K562 (cell line): ENCODE measurements at regions not wholly inside any gene's neighbourhood (a gene's known extent, or its start where the extent isn't known, plus 50 kb on each side); places are given as distances from the start of the nearest gene placed in this dataset.

ENCODE experiments used
- ATAC-seq: fragments of 200-7000 bp; cut with Tn5 transposase; 3 replicates; pipeline ENCODE4 v1.9.1; 2020; ENCODE audit warnings: moderate library complexity
- BruUV-seq: library from RNA; stranded (reverse); fragments of 400-500 nt; replicated peaks from 2 replicates; lab custom pipeline; 2021; lab: Mats Ljungman, UMichigan
- CTCF ChIA-PET: fragments of 300-600 bp; formaldehyde crosslinking; extraction: SDS; loops from one replicate; lab custom pipeline; 2021; ENCODE audit warnings: low intra/inter-chr PET ratio; lab: Yijun Ruan, JAX
- POLR2A ChIA-PET: fragments of 300-600, 350-650 bp; sonication (Branson Sonifier 250); formaldehyde crosslinking; extraction: SDS; loops from one replicate; lab custom pipeline; 2021; ENCODE audit warnings: antibody characterized with exemption, inconsistent platforms; lab: Yijun Ruan, JAX
- DNase-seq, 4 experiments: peaks; one replicate each; pipeline versions ENCODE4 v3.0.0 to v3.0.0-alpha.2; 2011 to 2018; ENCODE audit warnings: low spot score in 3 of 4, mixed read lengths in 3 of 4; ENCODE audit errors: extremely low read depth in 1 of 4
- FAIRE-seq: peaks from 2 replicates; lab custom pipeline; 2011; peaks lifted over from hg19 to GRCh38; lab: Jason Lieb, UNC
- H2AFZ ChIP-seq: 2 replicates; pipeline ENCODE4 v1.6.0; 2011; ENCODE audit warnings: low read depth, low read length, control low read depth, inconsistent platforms
- H3K27ac ChIP-seq: fragments of 200-600 bp; 3 replicates; pipeline ENCODE4 v1.8.0; 2011; ENCODE audit warnings: low read depth, mild to moderate bottlenecking, control low read depth, inconsistent platforms, low read length, moderate library complexity, mixed read lengths; ENCODE audit errors: extremely low read depth
- H3K27me3 ChIP-seq, 2 experiments: fragments of 300-600 bp in 1 of 2; 2 replicates in 1 of 2; 3 replicates in 1 of 2; pipeline versions ENCODE4 v1.6.0 to v1.8.0; 2011; ENCODE audit warnings: inconsistent platforms in 2 of 2, low read length in 2 of 2, mild to moderate bottlenecking in 1 of 2, mixed read lengths in 1 of 2, moderate library complexity in 1 of 2; ENCODE audit not compliant: control insufficient read depth in 2 of 2, insufficient read depth in 2 of 2
- H3K36me3 ChIP-seq: fragments of 300-600 bp; 3 replicates; pipeline ENCODE4 v1.8.0; 2011; ENCODE audit warnings: mild to moderate bottlenecking, low read length, inconsistent platforms; ENCODE audit not compliant: control insufficient read depth, insufficient read depth
- H3K4me1 ChIP-seq, 2 experiments: fragments of 200-600 bp in 1 of 2; replicated peaks in 1 of 2; 2 replicates in 1 of 2; 3 replicates in 1 of 2; pipeline versions ENCODE4 v1.5.1 to v1.8.0; 2011; ENCODE audit warnings: inconsistent platforms in 2 of 2, low read length in 2 of 2, mild to moderate bottlenecking in 1 of 2, mixed read lengths in 1 of 2, moderate library complexity in 1 of 2; ENCODE audit not compliant: control insufficient read depth in 2 of 2, insufficient read depth in 2 of 2
- H3K4me2 ChIP-seq: 2 replicates; pipeline ENCODE4 v1.6.1; 2011; ENCODE audit warnings: low read length, control low read depth, inconsistent platforms, mixed read lengths; ENCODE audit not compliant: insufficient read depth
- H3K4me3 ChIP-seq: fragments of 200-600 bp; sonication (generic), shearing (Covaris generic); 2 replicates; pipeline ENCODE4 v1.5.1; 2016; ENCODE audit warnings: control low read depth, inconsistent platforms
- H3K79me2 ChIP-seq: fragments of 200-600 bp; 3 replicates; pipeline ENCODE4 v1.8.0; 2011; ENCODE audit warnings: low read length, inconsistent platforms; ENCODE audit not compliant: control insufficient read depth, insufficient read depth
- H3K9ac ChIP-seq, 2 experiments: 2 replicates each; pipeline versions ENCODE4 v1.6.0 to v1.6.1; 2011; ENCODE audit warnings: low read depth in 2 of 2, low read length in 2 of 2, control low read depth in 1 of 2, inconsistent platforms in 1 of 2, mild to moderate bottlenecking in 1 of 2, mixed read lengths in 1 of 2; ENCODE audit not compliant: insufficient read depth in 1 of 2
- H3K9me1 ChIP-seq: one replicate; pipeline ENCODE4 v1.6.0; 2011; ENCODE audit warnings: inconsistent platforms, mild to moderate bottlenecking, low read length, moderate library complexity; ENCODE audit not compliant: control insufficient read depth, insufficient read depth
- H3K9me3 ChIP-seq: replicated peaks from 2 replicates; pipeline ENCODE4 v1.5.1; 2011; ENCODE audit warnings: low read depth, low read length, inconsistent platforms; ENCODE audit not compliant: control insufficient read depth, insufficient read depth
- H4K20me1 ChIP-seq: replicated peaks from 2 replicates; pipeline ENCODE4 v1.6.1; 2011; ENCODE audit warnings: low read length, inconsistent platforms, mixed read lengths; ENCODE audit not compliant: control insufficient read depth, insufficient read depth
- GTF2F1 ChIP-seq: IDR thresholded peaks from 2 replicates; pipeline ENCODE4 v1.6.1; 2011; ENCODE audit warnings: low read depth, low read length, improper control_type of control experiment
- NFE2L1 ChIP-seq: fragments of 450-650 bp; IDR thresholded peaks from 2 replicates; pipeline ENCODE4 v1.6.1; 2016; ENCODE audit warnings: missing genetic modification characterization, low read depth, mild to moderate bottlenecking, missing compliant biosample characterization, moderate library complexity, borderline replicate concordance
- RBM15 ChIP-seq: fragments of 200-400 bp; formaldehyde crosslinking; IDR thresholded peaks from 2 replicates; pipeline ENCODE4 v1.6.1; 2018; ENCODE audit warnings: mild to moderate bottlenecking, low read length, moderate library complexity; ENCODE audit not compliant: insufficient read depth
- SMARCE1 ChIP-seq: fragments of 450-650 bp; IDR thresholded peaks from 2 replicates; pipeline ENCODE4 v1.7.1; 2016; ENCODE audit warnings: mild to moderate bottlenecking
- ZNF316 ChIP-seq: fragments of 450-650 bp; IDR thresholded peaks from 2 replicates; pipeline ENCODE4 v1.6.1; 2016
- WGBS: fragments of 100-300 bp; shearing (Covaris generic); methylation state at CpG from one replicate; pipeline ENCODE4 v1.1.6; 2016; ENCODE audit warnings: low coverage, mixed read lengths; ENCODE audit not compliant: insufficient coverage; ENCODE audit errors: missing lambda C conversion rate; 5-methylcytosine and 5-hydroxymethylcytosine counted together
- in situ Hi-C: fragments of 300-500 bp; cut with MboI; formaldehyde crosslinking; loops from 4 replicates; pipeline ENCODE4 v1.15.0; 2018; ENCODE audit warnings: inconsistent platforms, mixed read lengths
- intact Hi-C: fragments of 100-400 bp; cut with micrococcal nuclease; formaldehyde crosslinking; loops from 2 replicates; pipeline ENCODE4 v1.14.2; 2022
- TF ChIP-seq, protein P1 (sequence below): IDR thresholded peaks from 2 replicates; pipeline ENCODE4 v1.6.1; 2011; ENCODE audit warnings: borderline replicate concordance, low read depth, mild to moderate bottlenecking, moderate library complexity, low read length; ENCODE audit not compliant: insufficient read depth, poor library complexity, severe bottlenecking
- TF ChIP-seq, protein P2 (sequence below): fragments of 250-450 bp; sonication (Bioruptor Pico); IDR thresholded peaks from 2 replicates; pipeline ENCODE4 v1.5.0; 2021; ENCODE audit warnings: mild to moderate bottlenecking, borderline replicate concordance
- TF ChIP-seq, protein P3 (sequence below): sonication (generic); formaldehyde crosslinking; IDR thresholded peaks from 2 replicates; pipeline ENCODE4 v1.8.0; 2022; ENCODE audit warnings: missing genetic modification reagents, mild to moderate bottlenecking, borderline replicate concordance

DNA sequence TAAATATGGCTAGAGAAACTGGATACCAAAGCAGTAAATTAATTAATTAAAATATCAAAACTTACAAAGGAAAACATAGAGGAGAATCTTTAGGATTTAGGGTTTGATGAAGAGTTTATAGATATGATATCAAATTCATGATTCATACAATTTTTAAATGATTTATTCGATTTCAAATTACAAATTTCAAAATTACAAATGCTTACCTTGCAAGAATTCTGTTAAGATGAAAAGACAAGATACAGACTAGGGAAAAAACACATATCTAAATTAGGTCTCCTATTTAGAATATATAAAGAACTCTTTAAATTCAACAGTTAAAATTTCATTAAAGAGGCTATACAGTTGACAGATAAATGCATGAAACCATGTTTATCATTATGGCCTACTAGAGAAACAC lies 930.7 kb downstream of the ZPLD1 start:
- CTCF ChIA-PET: no interaction called here
- in situ Hi-C loops: no loop called here

GRCh38 chr3:103367481-103367880 lies 932.7 kb downstream of the ZPLD1 start:
- Histone ChIP-seq H3K36me3 (no peaks in the 10 kb centered on the region), H3K4me1 (no peaks in the 10 kb centered on the region), H4K20me1 (no peaks in the 10 kb centered on the region), H2AFZ (no peak overlapping the region), H3K9ac (no peak overlapping the region)
- ATAC-seq (no peak), FAIRE-seq (no peak), DNase-seq (no peak)
- intact Hi-C loops: no loop called here
- ChIA-PET CTCF (no interaction called here), POLR2A (no interaction called here)
- 2% methylated on average over 3 of the region's 3 CpGs for WGBS
- TF ChIP-seq RBM15 (no peak), SMARCE1 (no peak), GTF2F1 (no peak), NFE2L1 (tag) (no peak)
- TF ChIP-seq, protein P1, sequence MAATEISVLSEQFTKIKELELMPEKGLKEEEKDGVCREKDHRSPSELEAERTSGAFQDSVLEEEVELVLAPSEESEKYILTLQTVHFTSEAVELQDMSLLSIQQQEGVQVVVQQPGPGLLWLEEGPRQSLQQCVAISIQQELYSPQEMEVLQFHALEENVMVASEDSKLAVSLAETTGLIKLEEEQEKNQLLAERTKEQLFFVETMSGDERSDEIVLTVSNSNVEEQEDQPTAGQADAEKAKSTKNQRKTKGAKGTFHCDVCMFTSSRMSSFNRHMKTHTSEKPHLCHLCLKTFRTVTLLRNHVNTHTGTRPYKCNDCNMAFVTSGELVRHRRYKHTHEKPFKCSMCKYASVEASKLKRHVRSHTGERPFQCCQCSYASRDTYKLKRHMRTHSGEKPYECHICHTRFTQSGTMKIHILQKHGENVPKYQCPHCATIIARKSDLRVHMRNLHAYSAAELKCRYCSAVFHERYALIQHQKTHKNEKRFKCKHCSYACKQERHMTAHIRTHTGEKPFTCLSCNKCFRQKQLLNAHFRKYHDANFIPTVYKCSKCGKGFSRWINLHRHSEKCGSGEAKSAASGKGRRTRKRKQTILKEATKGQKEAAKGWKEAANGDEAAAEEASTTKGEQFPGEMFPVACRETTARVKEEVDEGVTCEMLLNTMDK: no peak
- TF ChIP-seq, protein P2, sequence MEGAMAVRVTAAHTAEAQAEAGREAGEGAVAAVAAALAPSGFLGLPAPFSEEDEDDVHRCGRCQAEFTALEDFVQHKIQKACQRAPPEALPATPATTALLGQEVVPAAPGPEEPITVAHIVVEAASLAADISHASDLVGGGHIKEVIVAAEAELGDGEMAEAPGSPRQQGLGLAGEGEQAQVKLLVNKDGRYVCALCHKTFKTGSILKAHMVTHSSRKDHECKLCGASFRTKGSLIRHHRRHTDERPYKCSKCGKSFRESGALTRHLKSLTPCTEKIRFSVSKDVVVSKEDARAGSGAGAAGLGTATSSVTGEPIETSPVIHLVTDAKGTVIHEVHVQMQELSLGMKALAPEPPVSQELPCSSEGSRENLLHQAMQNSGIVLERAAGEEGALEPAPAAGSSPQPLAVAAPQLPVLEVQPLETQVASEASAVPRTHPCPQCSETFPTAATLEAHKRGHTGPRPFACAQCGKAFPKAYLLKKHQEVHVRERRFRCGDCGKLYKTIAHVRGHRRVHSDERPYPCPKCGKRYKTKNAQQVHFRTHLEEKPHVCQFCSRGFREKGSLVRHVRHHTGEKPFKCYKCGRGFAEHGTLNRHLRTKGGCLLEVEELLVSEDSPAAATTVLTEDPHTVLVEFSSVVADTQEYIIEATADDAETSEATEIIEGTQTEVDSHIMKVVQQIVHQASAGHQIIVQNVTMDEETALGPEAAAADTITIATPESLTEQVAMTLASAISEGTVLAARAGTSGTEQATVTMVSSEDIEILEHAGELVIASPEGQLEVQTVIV (CRISPR knock-in tag): no peak
- TF ChIP-seq, all 486 proteins: peak for 0
- H3K4me2 ChIP-seq: no peak overlapping the region
- H3K79me2 ChIP-seq: no peaks in the 10 kb centered on the region
- H3K9me3 ChIP-seq: no peaks in the 10 kb centered on the region
- no peak overlapping the region for H3K27ac ChIP-seq
- in situ Hi-C loops: no loop called here
- no peak overlapping the region for H3K4me3 ChIP-seq
- H3K27me3 ChIP-seq: no peaks in the 10 kb centered on the region
- H3K9me1 ChIP-seq: no peaks in the 10 kb centered on the region
- BruUV-seq: no TSS peak

More for the DNA sequence above, 930.7 kb downstream of the ZPLD1 start:
- Histone ChIP-seq H3K79me2 (no peaks in the 10 kb centered on the region), H3K27me3 (no peaks in the 10 kb centered on the region), H3K9me3 (no peaks in the 10 kb centered on the region), H3K4me2 (no peak overlapping the region), H3K9ac (no peak overlapping the region), H3K4me3 (no peak overlapping the region), H2AFZ (no peak overlapping the region), H3K27ac (no peak overlapping the region), H4K20me1 (no peaks in the 10 kb centered on the region), H3K4me1 (no peaks in the 10 kb centered on the region), H3K36me3 (no peaks in the 10 kb centered on the region), H3K9me1 (no peaks in the 10 kb centered on the region)
- ATAC-seq (no peak), DNase-seq (no peak), FAIRE-seq (no peak)
- 0% methylated on average over 1 of the region's 1 CpG for WGBS
- POLR2A ChIA-PET: no interaction called here
- intact Hi-C loops: no loop called here
- BruUV-seq: no TSS peak
- TF ChIP-seq ZNF316: peak; percentile 12; the same call in 1 of the 2 replicates
- TF ChIP-seq, protein P3, sequence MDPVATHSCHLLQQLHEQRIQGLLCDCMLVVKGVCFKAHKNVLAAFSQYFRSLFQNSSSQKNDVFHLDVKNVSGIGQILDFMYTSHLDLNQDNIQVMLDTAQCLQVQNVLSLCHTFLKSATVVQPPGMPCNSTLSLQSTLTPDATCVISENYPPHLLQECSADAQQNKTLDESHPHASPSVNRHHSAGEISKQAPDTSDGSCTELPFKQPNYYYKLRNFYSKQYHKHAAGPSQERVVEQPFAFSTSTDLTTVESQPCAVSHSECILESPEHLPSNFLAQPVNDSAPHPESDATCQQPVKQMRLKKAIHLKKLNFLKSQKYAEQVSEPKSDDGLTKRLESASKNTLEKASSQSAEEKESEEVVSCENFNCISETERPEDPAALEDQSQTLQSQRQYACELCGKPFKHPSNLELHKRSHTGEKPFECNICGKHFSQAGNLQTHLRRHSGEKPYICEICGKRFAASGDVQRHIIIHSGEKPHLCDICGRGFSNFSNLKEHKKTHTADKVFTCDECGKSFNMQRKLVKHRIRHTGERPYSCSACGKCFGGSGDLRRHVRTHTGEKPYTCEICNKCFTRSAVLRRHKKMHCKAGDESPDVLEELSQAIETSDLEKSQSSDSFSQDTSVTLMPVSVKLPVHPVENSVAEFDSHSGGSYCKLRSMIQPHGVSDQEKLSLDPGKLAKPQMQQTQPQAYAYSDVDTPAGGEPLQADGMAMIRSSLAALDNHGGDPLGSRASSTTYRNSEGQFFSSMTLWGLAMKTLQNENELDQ: no peak
